ENCODE measurements at regions not wholly inside any gene's neighbourhood (a gene's known extent, or its start where the extent isn't known, plus 50 kb on each side); places are given as distances from the start of the nearest gene placed in this dataset.
"Not testable (repeated sequence)": the region's sequence is repeated elsewhere in the genome, so short reads cannot be mapped to it uniquely, and the experiment has no call there.

DNA sequence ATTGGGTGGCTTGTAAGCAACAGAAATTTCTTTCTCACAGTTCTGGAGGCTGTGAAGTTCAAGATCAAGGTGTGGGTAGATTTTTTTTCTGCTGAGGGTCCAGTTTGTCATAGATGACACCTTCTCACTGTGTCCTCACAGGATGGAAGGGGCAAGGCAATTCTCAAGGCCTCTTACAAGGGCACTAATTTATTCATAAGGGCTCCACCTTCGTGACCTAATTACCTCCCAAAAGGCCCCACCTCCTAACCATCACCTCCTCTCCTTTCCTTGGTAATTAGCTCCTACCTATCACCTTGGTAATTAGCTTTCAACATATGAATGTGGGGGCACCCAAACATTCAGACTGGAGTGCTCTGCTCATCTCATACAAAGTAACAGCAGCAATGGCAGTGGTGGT lies 92.3 kb upstream of the CD44 start:
- in situ Hi-C loops (cut with HindIII; ENCODE audit: low sequenced_read_pairs): no loop called here
- TF ChIP-seq, protein P1, sequence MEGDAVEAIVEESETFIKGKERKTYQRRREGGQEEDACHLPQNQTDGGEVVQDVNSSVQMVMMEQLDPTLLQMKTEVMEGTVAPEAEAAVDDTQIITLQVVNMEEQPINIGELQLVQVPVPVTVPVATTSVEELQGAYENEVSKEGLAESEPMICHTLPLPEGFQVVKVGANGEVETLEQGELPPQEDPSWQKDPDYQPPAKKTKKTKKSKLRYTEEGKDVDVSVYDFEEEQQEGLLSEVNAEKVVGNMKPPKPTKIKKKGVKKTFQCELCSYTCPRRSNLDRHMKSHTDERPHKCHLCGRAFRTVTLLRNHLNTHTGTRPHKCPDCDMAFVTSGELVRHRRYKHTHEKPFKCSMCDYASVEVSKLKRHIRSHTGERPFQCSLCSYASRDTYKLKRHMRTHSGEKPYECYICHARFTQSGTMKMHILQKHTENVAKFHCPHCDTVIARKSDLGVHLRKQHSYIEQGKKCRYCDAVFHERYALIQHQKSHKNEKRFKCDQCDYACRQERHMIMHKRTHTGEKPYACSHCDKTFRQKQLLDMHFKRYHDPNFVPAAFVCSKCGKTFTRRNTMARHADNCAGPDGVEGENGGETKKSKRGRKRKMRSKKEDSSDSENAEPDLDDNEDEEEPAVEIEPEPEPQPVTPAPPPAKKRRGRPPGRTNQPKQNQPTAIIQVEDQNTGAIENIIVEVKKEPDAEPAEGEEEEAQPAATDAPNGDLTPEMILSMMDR (IDR thresholded peaks at IDR 0.05; ENCODE audit: low read depth, low read length, missing control alignments): no peak
- DNase-seq (ENCODE audit: low read depth): no peak
- H3K4me3 ChIP-seq (ENCODE audit: low read depth, low read length): no peak overlapping the region

DNA sequence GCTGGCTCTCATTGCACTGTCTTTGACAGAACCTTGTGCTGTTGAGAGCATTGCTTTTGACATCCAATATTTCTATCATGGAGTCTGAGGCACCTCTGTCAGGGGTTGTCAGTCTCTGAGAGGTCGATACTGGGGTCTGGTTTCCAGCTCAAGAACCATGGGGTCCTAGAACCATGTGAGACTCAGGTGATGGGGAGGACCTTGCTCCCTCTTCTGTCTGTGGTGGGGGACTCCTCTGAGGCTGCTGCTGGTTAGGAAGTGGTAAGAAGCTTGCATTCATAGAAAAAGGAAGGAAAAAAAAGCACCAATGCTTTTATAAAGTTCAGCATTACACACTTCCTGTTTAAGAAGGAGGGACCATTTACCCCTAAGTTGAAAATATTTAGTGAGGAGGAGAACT lies 91.8 kb upstream of the CD44 start:
- no peak for DNase-seq (ENCODE audit: low read depth)
- no peak overlapping the region for H3K4me3 ChIP-seq (ENCODE audit: low read depth, low read length)
- TF ChIP-seq, protein P1 (IDR thresholded peaks at IDR 0.05; ENCODE audit: low read depth, low read length, missing control alignments): no peak
- in situ Hi-C loops (cut with HindIII; ENCODE audit: low sequenced_read_pairs): no loop called here

DNA sequence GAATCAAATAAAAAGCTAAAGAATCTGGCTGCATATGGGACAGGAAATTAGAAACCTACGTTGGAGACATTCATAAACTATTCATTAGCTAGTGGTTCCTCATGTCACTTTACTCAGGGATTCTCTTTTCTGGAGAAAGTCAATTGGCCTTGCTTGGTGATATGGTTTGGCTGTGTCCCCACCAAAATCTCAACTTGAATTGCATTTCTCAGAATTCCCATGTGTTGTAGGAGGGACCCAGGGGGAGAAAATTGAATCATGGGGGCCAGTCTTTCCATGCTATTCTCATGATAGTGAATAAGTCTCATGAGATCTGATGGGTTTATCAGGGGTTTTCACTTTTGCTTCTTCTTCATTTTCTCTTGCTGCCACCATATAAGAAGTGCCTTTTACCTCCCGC lies 91.2 kb upstream of the CD44 start:
- in situ Hi-C loops (cut with HindIII; ENCODE audit: low sequenced_read_pairs): no loop called here
- TF ChIP-seq, protein P1 (IDR thresholded peaks at IDR 0.05; ENCODE audit: low read depth, low read length, missing control alignments): no peak
- DNase-seq (ENCODE audit: low read depth): no peak
- no peak overlapping the region for H3K4me3 ChIP-seq (ENCODE audit: low read depth, low read length)

DNA sequence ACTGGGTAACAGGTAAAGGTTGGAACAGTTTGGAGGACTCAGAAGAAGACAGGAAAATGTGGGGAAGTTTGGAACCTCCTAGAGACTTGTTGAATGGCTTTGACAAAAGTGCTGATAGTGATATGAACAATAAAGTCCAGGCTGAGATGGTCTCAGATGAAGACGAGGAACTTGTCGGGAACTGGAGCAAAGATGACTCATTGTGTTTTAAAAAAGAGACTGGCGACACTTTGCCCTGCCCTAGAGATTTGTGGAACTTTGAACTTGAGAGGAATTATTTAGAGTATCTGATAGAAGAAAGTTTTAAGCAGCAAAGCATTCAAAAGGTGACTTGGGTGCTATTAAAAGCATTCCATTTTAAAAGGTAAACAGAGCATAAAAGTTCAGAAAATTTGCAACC lies 90.6 kb upstream of the CD44 start:
- DNase-seq (ENCODE audit: low read depth); in situ Hi-C loops (cut with HindIII; ENCODE audit: low sequenced_read_pairs); H3K4me3 ChIP-seq (ENCODE audit: low read depth, low read length): not testable (repeated sequence)

DNA sequence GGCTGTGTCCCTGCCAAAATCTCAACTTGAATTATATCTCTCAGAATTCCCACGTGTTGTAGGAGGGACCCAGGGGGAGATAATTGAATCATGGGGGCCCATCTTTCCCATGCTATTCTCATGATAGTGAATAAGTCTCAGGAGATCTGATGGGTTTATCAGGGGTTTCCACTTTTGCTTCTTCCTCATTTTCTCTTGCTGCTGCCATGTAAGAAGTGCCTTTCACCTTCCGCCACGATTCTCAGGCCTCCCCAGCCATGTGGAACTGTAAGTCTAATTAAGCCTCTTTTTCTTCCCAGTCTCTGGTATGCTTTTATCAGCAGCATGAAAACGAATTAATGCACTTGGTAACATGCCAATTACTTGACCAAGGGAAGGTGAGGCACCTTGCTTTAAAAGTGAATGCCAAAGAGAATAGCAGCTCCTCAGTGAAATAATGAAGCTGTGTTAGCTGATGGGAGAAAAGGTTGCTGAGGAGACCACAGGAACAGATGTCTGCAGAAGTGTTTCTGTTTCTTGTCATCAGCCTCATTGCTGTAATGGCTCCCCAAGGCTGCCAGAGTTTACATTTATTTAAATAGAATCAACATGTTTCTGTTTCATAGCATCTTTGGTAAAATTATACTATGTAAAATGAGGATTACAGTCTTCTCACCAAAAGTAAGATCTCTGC lies 89.0 kb upstream of the CD44 start:
- no peak overlapping the region for H3K4me3 ChIP-seq (ENCODE audit: low read depth, low read length)
- TF ChIP-seq, protein P1 (IDR thresholded peaks at IDR 0.05; ENCODE audit: low read depth, low read length, missing control alignments): no peak
- in situ Hi-C loops (cut with HindIII; ENCODE audit: low sequenced_read_pairs): loop anchor here (5.0 kb wide), 1 partner anchor 43 kb away; no protein-coding TSS in a partner anchor
- DNase-seq (ENCODE audit: low read depth): no peak

DNA sequence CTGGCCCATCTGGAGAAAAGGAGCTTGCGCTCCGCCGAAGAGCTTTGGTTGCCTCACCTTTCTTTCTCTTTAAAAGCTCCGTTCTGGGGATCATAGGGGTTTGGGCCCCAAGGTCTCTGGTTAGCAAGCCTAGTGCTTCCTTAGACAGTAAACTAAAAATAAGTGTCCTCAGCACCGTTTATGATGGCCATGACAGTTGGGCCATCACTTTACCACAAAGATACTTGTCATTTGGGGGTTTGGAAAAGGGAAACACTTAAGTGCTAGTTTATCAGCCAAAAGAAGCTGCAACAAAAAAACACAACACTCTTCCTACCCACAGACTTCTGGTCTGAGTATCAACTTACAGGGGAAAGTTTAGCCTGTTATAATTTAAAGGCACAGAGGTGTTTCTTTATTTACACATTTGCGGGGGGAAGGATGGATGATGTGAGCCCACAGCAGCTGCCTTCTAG lies 88.4 kb upstream of the CD44 start:
- DNase-seq (ENCODE audit: low read depth): no peak
- TF ChIP-seq, protein P1 (IDR thresholded peaks at IDR 0.05; ENCODE audit: low read depth, low read length, missing control alignments): no peak
- in situ Hi-C loops (cut with HindIII; ENCODE audit: low sequenced_read_pairs): loop anchor here (5.0 kb wide), 1 partner anchor 43 kb away; no protein-coding TSS in a partner anchor
- H3K4me3 ChIP-seq (ENCODE audit: low read depth, low read length): no peak overlapping the region

DNA sequence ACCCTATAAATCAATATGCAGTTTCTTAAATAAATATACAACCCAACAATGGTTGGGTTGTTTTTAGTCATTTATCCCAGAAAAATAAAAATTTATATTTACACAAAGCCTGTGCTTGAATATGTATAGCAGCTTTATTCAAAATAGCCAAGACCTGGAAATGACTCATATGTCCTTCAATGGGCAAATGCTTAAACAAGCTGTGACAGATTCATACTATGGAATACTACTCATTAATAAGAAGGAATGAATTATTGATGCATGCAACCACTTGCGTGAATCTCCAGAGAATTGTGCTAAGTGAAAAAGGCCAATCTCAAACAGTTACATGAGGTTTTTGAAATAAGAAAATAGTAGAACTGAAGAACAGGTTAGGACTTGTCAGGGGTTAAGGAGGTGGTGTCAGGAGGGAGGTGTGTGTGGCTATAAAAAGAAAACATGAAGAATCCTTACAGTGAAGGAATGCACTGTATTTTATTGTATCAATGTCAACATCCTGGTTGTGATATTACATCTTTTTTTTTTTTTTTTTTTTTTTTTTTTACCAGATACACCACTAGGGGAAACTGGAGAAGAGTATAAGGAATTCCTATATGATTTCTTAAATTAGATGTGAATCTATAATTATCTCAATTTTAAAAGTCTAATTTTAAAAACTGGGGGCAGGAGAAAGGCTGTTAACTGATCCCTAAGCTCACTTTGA lies 82.4 kb upstream of the CD44 start:
- H3K4me3 ChIP-seq (ENCODE audit: low read depth, low read length): no peak overlapping the region
- TF ChIP-seq, protein P1 (IDR thresholded peaks at IDR 0.05; ENCODE audit: low read depth, low read length, missing control alignments): no peak
- in situ Hi-C loops (cut with HindIII; ENCODE audit: low sequenced_read_pairs): no loop called here
- no peak for DNase-seq (ENCODE audit: low read depth)
